Body of pancreas (tissue), 4 donors: ENCODE measurements at regions not wholly inside any gene's neighbourhood (a gene's known extent, or its start where the extent isn't known, plus 50 kb on each side); places are given as distances from the start of the nearest gene placed in this dataset.

ENCODE experiments used
- ATAC-seq: fragments of 150-250 bp; one replicate; pipeline ENCODE4 v1.9.1; 2016
- DNase-seq, 4 donors: peaks; one replicate each; pipeline ENCODE4 v3.0.0-alpha.2; 2019
- H3K27ac ChIP-seq, 4 donors: fragments of 200-600 bp; sonication (generic); 1 replicate in 3 of 4; 2 replicates in 1 of 4; pipeline versions ENCODE4 v1.5.1 to v1.6.1; 2016 to 2019; ENCODE audit warnings: mild to moderate bottlenecking in 1 of 4, mixed read lengths in 1 of 4, moderate library complexity in 1 of 4
- H3K27me3 ChIP-seq, 2 donors: fragments of 200-600 bp; sonication (generic); one replicate each; pipeline ENCODE4 v1.6.0; 2016; ENCODE audit warnings: mild to moderate bottlenecking in 1 of 2
- H3K36me3 ChIP-seq, 2 donors: fragments of 200-600 bp; sonication (generic); replicated peaks in 1 of 2; 2 replicates each; pipeline ENCODE4 v1.5.1; 2016; ENCODE audit warnings: low read depth in 2 of 2; ENCODE audit not compliant: insufficient read depth in 1 of 2
- H3K4me1 ChIP-seq: fragments of 200-600 bp; sonication (generic); one replicate; pipeline ENCODE4 v1.6.0; 2016
- H3K4me3 ChIP-seq, 2 donors: fragments of 200-600 bp; sonication (generic); 1 replicate in 1 of 2; 2 replicates in 1 of 2; pipeline ENCODE4 v1.5.1; 2016 to 2019
- H3K9me3 ChIP-seq, 3 donors: fragments of 200-600 bp; sonication (generic); 1 replicate in 2 of 3; 2 replicates in 1 of 3; pipeline ENCODE4 v1.5.1; 2016
- CTCF ChIP-seq, 7 experiments: fragments of 450-650 bp in 4 of 7; fragments of 200-600 bp in 3 of 7; sonication (generic) in 3 of 7; IDR thresholded peaks; one replicate each; pipeline ENCODE4 v1.5.1; 2016 to 2019; ENCODE audit warnings: antibody characterized with exemption in 7 of 7
- POLR2A ChIP-seq, 3 donors: fragments of 450-650 bp; IDR thresholded peaks; one replicate each; pipeline ENCODE4 v1.6.1; 2016; ENCODE audit warnings: antibody characterized with exemption in 3 of 3, mild to moderate bottlenecking in 2 of 3
- WGBS, 2 donors: methylation state at CpG; one replicate each; pipeline ENCODE4 v1.1.5; 2017; 5-methylcytosine and 5-hydroxymethylcytosine counted together
- intact Hi-C: fragments of 100-400 bp; cut with DNase I; formaldehyde crosslinking; loops from one replicate; pipeline ENCODE4 v1.15.1; 2023

DNA sequence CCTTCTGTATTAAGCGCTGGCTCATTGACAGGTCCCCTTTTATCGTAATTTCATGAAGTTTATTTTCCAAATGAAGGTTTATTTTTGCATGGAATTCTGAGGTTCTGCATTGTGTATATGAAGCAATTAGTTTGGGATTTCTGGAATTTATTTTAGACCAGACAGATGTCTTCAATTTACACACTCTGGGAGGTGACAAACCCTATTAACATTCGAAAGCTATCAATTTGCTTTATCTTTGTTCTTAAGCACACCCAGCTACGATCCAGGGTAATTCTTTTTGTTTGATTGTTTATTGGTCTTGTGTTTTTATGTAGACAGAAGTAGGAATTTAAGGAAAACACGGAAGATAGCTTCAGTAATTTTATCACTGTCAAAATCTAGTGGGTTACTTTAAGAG lies 264.6 kb downstream of the HS3ST3A1 start:
- Histone ChIP-seq H3K27me3 (no peaks in the 10 kb centered on the region), H3K4me3 (no peak overlapping the region), H3K9me3 (no peaks in the 10 kb centered on the region), H3K36me3 (no peaks in the 10 kb centered on the region), H3K4me1 (peaks cover 7% of the 10 kb centered on the region), H3K27ac (no peak overlapping the region)
- intact Hi-C loops, result no loop called here
- ATAC-seq (no peak), DNase-seq (no peak)
- WGBS, 2 donors, result 43 to 46% methylated on average over 5 of the region's 5 CpGs
- TF ChIP-seq CTCF (IDR thresholded peaks at IDR 0.05) (no peak), POLR2A (IDR thresholded peaks at IDR 0.05) (no peak)

- no peak for DNase-seq
- TF ChIP-seq POLR2A (IDR thresholded peaks at IDR 0.05), result no peak
- ATAC-seq, result no peak
- Histone ChIP-seq H3K27me3 (no peaks in the 10 kb centered on the region), H3K27ac (no peak overlapping the region), H3K4me3 (no peak overlapping the region), H3K36me3 (no peaks in the 10 kb centered on the region), H3K9me3 (no peaks in the 10 kb centered on the region), H3K4me1 (peaks cover 7% of the 10 kb centered on the region)
- 78 to 95% methylated on average over 1 of the region's 1 CpG for WGBS, 2 donors
- intact Hi-C loops, result no loop called here
These were observed 267.4 kb downstream of the HS3ST3A1 start for GRCh38 chr17:13334374-13334773.

GRCh38 chr17:13333661-13334060 lies 268.1 kb downstream of the HS3ST3A1 start:
- intact Hi-C loops, result no loop called here
- H3K36me3 ChIP-seq, result no peaks in the 10 kb centered on the region
- no peaks in the 10 kb centered on the region for H3K27me3 ChIP-seq
- H3K9me3 ChIP-seq, result no peaks in the 10 kb centered on the region
- WGBS, 2 donors, result 82 to 89% methylated on average over 2 of the region's 2 CpGs
- TF ChIP-seq POLR2A (IDR thresholded peaks at IDR 0.05), result no peak
- TF ChIP-seq CTCF (IDR thresholded peaks at IDR 0.05), result no peak
- ATAC-seq (no peak), DNase-seq (no peak)
- no peak overlapping the region for H3K27ac ChIP-seq
- peaks cover 7% of the 10 kb centered on the region for H3K4me1 ChIP-seq
- no peak overlapping the region for H3K4me3 ChIP-seq

GRCh38 chr17:13332207-13332606 lies 269.5 kb downstream of the HS3ST3A1 start:
- Histone ChIP-seq H3K27ac (no peak overlapping the region), H3K27me3 (no peaks in the 10 kb centered on the region)

DNA sequence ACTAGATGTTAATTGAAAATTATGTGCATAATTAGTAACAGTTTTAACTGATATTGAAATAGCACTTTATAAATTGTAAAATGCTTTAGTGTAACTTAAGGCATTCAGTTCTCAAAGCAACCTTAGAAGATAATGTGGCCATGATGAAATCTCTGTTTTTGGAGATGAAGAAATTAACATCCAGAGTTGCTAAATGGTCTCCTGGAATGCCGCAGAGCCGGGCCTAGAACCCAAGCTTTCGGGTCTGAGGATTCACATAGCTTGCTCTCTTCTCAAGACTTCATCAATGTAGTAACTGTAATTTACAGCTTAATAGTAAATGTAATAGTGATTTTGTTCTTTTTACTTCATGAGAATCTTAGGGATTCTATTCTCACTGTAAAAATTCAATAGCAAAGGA lies 272.3 kb downstream of the HS3ST3A1 start:
- TF ChIP-seq CTCF (IDR thresholded peaks at IDR 0.05), result no peak
- no peaks in the 10 kb centered on the region for H3K9me3 ChIP-seq
- ATAC-seq, result no peak
- intact Hi-C loops, result no loop called here
- no peak for DNase-seq
- peaks cover 4% of the 10 kb centered on the region for H3K4me1 ChIP-seq
- H3K27me3 ChIP-seq, result no peaks in the 10 kb centered on the region
- no peak overlapping the region for H3K4me3 ChIP-seq
- 92 to 95% methylated on average over 3 of the region's 3 CpGs for WGBS, 2 donors
- no peaks in the 10 kb centered on the region for H3K36me3 ChIP-seq
- no peak overlapping the region for H3K27ac ChIP-seq

More at GRCh38 chr17:13332207-13332606, 269.5 kb downstream of the HS3ST3A1 start:
- DNase-seq, result no peak
- no peak for TF ChIP-seq CTCF (IDR thresholded peaks at IDR 0.05)
- no peak for TF ChIP-seq POLR2A (IDR thresholded peaks at IDR 0.05)
- Histone ChIP-seq H3K36me3 (no peaks in the 10 kb centered on the region), H3K4me1 (no peaks in the 10 kb centered on the region), H3K9me3 (no peaks in the 10 kb centered on the region), H3K4me3 (no peak overlapping the region)
- no peak for ATAC-seq
- intact Hi-C loops, result no loop called here
- WGBS, 2 donors, result 89 to 96% methylated on average over 2 of the region's 2 CpGs
